GM13976 (cell line): ENCODE measurements at regions not wholly inside any gene's neighbourhood (a gene's known extent, or its start where the extent isn't known, plus 50 kb on each side); places are given as distances from the start of the nearest gene placed in this dataset.

Experiments used
- DNase-seq: peaks from one replicate; pipeline ENCODE4 v3.0.0; 2012; ENCODE audit warnings: low spot score
- in situ Hi-C: fragments of 300-500 bp; cut with MboI; formaldehyde crosslinking; loops from one replicate; pipeline ENCODE4 v1.12.0; 2022; ENCODE audit warnings: low sequenced_read_pairs, mixed read lengths, inconsistent platforms; ENCODE audit not compliant: unreplicated experiment
- TF ChIP-seq, protein P1 (sequence below): IDR thresholded peaks from 2 replicates; pipeline ENCODE4 v1.5.1; 2012; ENCODE audit warnings: borderline replicate concordance, mild to moderate bottlenecking; ENCODE audit not compliant: insufficient read depth; ENCODE audit errors: extremely low read depth, missing control alignments, control extremely low read depth

- TF ChIP-seq, protein P1, sequence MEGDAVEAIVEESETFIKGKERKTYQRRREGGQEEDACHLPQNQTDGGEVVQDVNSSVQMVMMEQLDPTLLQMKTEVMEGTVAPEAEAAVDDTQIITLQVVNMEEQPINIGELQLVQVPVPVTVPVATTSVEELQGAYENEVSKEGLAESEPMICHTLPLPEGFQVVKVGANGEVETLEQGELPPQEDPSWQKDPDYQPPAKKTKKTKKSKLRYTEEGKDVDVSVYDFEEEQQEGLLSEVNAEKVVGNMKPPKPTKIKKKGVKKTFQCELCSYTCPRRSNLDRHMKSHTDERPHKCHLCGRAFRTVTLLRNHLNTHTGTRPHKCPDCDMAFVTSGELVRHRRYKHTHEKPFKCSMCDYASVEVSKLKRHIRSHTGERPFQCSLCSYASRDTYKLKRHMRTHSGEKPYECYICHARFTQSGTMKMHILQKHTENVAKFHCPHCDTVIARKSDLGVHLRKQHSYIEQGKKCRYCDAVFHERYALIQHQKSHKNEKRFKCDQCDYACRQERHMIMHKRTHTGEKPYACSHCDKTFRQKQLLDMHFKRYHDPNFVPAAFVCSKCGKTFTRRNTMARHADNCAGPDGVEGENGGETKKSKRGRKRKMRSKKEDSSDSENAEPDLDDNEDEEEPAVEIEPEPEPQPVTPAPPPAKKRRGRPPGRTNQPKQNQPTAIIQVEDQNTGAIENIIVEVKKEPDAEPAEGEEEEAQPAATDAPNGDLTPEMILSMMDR, result no peak
- in situ Hi-C loops, result no loop called here
- no peak for DNase-seq
Measured at GRCh38 chr22:49561338-49561737, 266.3 kb downstream of the BRD1 start.

GRCh38 chr22:49555526-49555925 is 272.1 kb downstream of the BRD1 start:
- in situ Hi-C loops, result no loop called here
- TF ChIP-seq, protein P1, result no peak
- DNase-seq, result no peak

GRCh38 chr22:49554741-49555140 is 272.9 kb downstream of the BRD1 start:
- no peak for DNase-seq
- in situ Hi-C loops, result no loop called here
- TF ChIP-seq, protein P1, result no peak

DNA sequence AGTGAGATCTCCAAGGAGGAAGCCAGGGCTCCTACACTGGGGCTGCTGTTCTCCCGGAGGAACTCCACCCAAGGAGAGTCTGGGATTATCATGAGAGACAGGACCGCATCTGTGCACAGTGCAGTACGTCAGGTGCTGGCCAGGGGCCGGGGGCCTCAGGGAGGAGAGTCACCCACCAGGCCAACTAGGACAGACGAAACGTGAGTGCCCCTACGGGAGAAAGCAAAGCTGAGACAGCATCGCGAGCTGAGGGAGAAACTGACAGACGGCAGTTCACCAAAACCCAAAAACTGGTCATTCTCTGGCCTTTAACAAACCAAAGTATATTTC is 273.4 kb downstream of the BRD1 start:
- in situ Hi-C loops, result no loop called here

GRCh38 chr22:49553518-49554295 is 274.0 kb downstream of the BRD1 start:
- DNase-seq, result no peak
- in situ Hi-C loops, result no loop called here
- TF ChIP-seq, protein P1, result no peak

More for the DNA sequence above, 273.4 kb downstream of the BRD1 start:
- TF ChIP-seq, protein P1, result no peak
- DNase-seq, result no peak

GRCh38 chr22:49553076-49553475 is 274.6 kb downstream of the BRD1 start:
- in situ Hi-C loops, result no loop called here
- DNase-seq, result no peak
- TF ChIP-seq, protein P1, result no peak
